Ureter (tissue), 1 donor: ENCODE measurements at regions not wholly inside any gene's neighbourhood (a gene's known extent, or its start where the extent isn't known, plus 50 kb on each side); places are given as distances from the start of the nearest gene placed in this dataset.

Experiments
- DNase-seq: peaks from one replicate; pipeline ENCODE4 v3.0.0-alpha.2; 2020; ENCODE audit warnings: low spot score
- donor health status: DM: yes; HTN: yes; CAD: no.

GRCh38 chr6:40937491-40937890 lies 101.5 kb downstream of the UNC5CL start:
- no peak for DNase-seq

- no peak for DNase-seq
These were observed 102.2 kb downstream of the UNC5CL start for GRCh38 chr6:40936818-40937251.

- no peak for DNase-seq
These were observed 105.2 kb downstream of the UNC5CL start for GRCh38 chr6:40933864-40934263.

- no peak for DNase-seq
These were observed 106.1 kb downstream of the UNC5CL start for GRCh38 chr6:40932953-40933352.

- no peak for DNase-seq
These were observed 106.7 kb downstream of the UNC5CL start for GRCh38 chr6:40932366-40932765.

- no peak for DNase-seq
These were observed 107.1 kb downstream of the UNC5CL start for GRCh38 chr6:40931931-40932330.

- DNase-seq = no peak
These were observed 108.5 kb downstream of the UNC5CL start for GRCh38 chr6:40930555-40930954.

- DNase-seq = no peak
These were observed 109.0 kb downstream of the UNC5CL start for GRCh38 chr6:40930045-40930444.

GRCh38 chr6:40929176-40929575 lies 109.8 kb downstream of the UNC5CL start:
- no peak for DNase-seq

- DNase-seq = no peak
These were observed 110.3 kb downstream of the UNC5CL start for GRCh38 chr6:40928763-40929162.

- DNase-seq = no peak
These were observed 110.7 kb downstream of the UNC5CL start for GRCh38 chr6:40928307-40928706.

GRCh38 chr6:40925341-40925740 lies 113.7 kb downstream of the UNC5CL start:
- no peak for DNase-seq

- DNase-seq = no peak
These were observed 114.2 kb downstream of the UNC5CL start for GRCh38 chr6:40924839-40925238.

- no peak for DNase-seq
These were observed 115.1 kb downstream of the UNC5CL start for GRCh38 chr6:40923880-40924279.

- no peak for DNase-seq
These were observed 115.7 kb downstream of the UNC5CL start for GRCh38 chr6:40923326-40923725.

- DNase-seq = no peak
These were observed 116.7 kb downstream of the UNC5CL start for GRCh38 chr6:40922281-40922680.

GRCh38 chr6:40918040-40918651 lies 120.9 kb downstream of the UNC5CL start:
- DNase-seq = no peak

GRCh38 chr6:40917603-40918002 lies 121.4 kb downstream of the UNC5CL start:
- DNase-seq = no peak

GRCh38 chr6:40916845-40917244 lies 122.2 kb downstream of the UNC5CL start:
- DNase-seq = no peak

GRCh38 chr6:40915165-40915564 lies 123.9 kb downstream of the UNC5CL start:
- no peak for DNase-seq

GRCh38 chr6:40914005-40914404 lies 125.0 kb downstream of the UNC5CL start:
- no peak for DNase-seq

- DNase-seq = peak; percentile 61
These were observed 126.7 kb downstream of the UNC5CL start for GRCh38 chr6:40912158-40912946.

GRCh38 chr6:40910260-40910893 lies 128.6 kb downstream of the UNC5CL start:
- no peak for DNase-seq
